ENCODE measurements at regions not wholly inside any gene's neighbourhood (a gene's known extent, or its start where the extent isn't known, plus 50 kb on each side); places are given as distances from the start of the nearest gene placed in this dataset.

GRCh38 chr5:28880936-28881335 lies 1842.5 kb upstream of the CDH9 start:
- TF ChIP-seq EGR1 (IDR thresholded peaks at IDR 0.05), result no peak
- no peak for TF ChIP-seq ZBTB7A (IDR thresholded peaks at IDR 0.05; ENCODE audit: low read depth)
- TF ChIP-seq TEAD4 (IDR thresholded peaks at IDR 0.05), result no peak
- no peak for TF ChIP-seq FOXM1 (IDR thresholded peaks at IDR 0.05; ENCODE audit: borderline replicate concordance, low read depth)
- TF ChIP-seq YY1 (IDR thresholded peaks at IDR 0.05; ENCODE audit: low read depth), result no peak
- TF ChIP-seq REST (IDR thresholded peaks at IDR 0.05; ENCODE audit: low read depth), result no peak
- TF ChIP-seq CEBPB (IDR thresholded peaks at IDR 0.05), result no peak
- no peak for TF ChIP-seq USF1 (IDR thresholded peaks at IDR 0.05)
- TF ChIP-seq MAX (IDR thresholded peaks at IDR 0.05), result no peak
- no peak for TF ChIP-seq EP300 (IDR thresholded peaks at IDR 0.05; ENCODE audit: borderline replicate concordance)
- TF ChIP-seq TAF1 (IDR thresholded peaks at IDR 0.05; ENCODE audit: low read depth), result no peak
- TF ChIP-seq CREB1 (IDR thresholded peaks at IDR 0.05; ENCODE audit: low read depth), result no peak
- TF ChIP-seq RAD21 (IDR thresholded peaks at IDR 0.05; ENCODE audit: low read depth), result no peak
- TF ChIP-seq NFIC (IDR thresholded peaks at IDR 0.05), result no peak
- no peak for TF ChIP-seq TCF12 (IDR thresholded peaks at IDR 0.05; ENCODE audit: low read depth)

GRCh38 chr5:28877050-28877449 lies 1838.7 kb upstream of the CDH9 start:
- TF ChIP-seq MAX (IDR thresholded peaks at IDR 0.05), result no peak
- no peak for TF ChIP-seq TEAD4 (IDR thresholded peaks at IDR 0.05)
- no peak for TF ChIP-seq CEBPB (IDR thresholded peaks at IDR 0.05)
- TF ChIP-seq TAF1 (IDR thresholded peaks at IDR 0.05; ENCODE audit: low read depth), result no peak
- no peak for TF ChIP-seq TCF12 (IDR thresholded peaks at IDR 0.05; ENCODE audit: low read depth)
- TF ChIP-seq FOXM1 (IDR thresholded peaks at IDR 0.05; ENCODE audit: borderline replicate concordance, low read depth), result no peak
- TF ChIP-seq YY1 (IDR thresholded peaks at IDR 0.05; ENCODE audit: low read depth), result no peak
- no peak for TF ChIP-seq EP300 (IDR thresholded peaks at IDR 0.05; ENCODE audit: borderline replicate concordance)
- no peak for TF ChIP-seq CREB1 (IDR thresholded peaks at IDR 0.05; ENCODE audit: low read depth)

GRCh38 chr5:28864006-28864405 lies 1825.6 kb upstream of the CDH9 start:
- no peak for TF ChIP-seq EGR1 (IDR thresholded peaks at IDR 0.05)
- TF ChIP-seq TEAD4 (IDR thresholded peaks at IDR 0.05), result no peak
- no peak for TF ChIP-seq YY1 (IDR thresholded peaks at IDR 0.05; ENCODE audit: low read depth)
- no peak for TF ChIP-seq REST (IDR thresholded peaks at IDR 0.05; ENCODE audit: low read depth)
- TF ChIP-seq ZBTB7A (IDR thresholded peaks at IDR 0.05; ENCODE audit: low read depth), result no peak
- no peak for TF ChIP-seq FOXM1 (IDR thresholded peaks at IDR 0.05; ENCODE audit: borderline replicate concordance, low read depth)
- no peak for TF ChIP-seq TCF12 (IDR thresholded peaks at IDR 0.05; ENCODE audit: low read depth)
- TF ChIP-seq TAF1 (IDR thresholded peaks at IDR 0.05; ENCODE audit: low read depth), result no peak

- TF ChIP-seq EP300 (IDR thresholded peaks at IDR 0.05; ENCODE audit: borderline replicate concordance) (no peak), TCF12 (IDR thresholded peaks at IDR 0.05; ENCODE audit: low read depth) (no peak), CEBPB (IDR thresholded peaks at IDR 0.05) (no peak), EGR1 (IDR thresholded peaks at IDR 0.05) (no peak), USF1 (IDR thresholded peaks at IDR 0.05) (no peak), YY1 (IDR thresholded peaks at IDR 0.05; ENCODE audit: low read depth) (no peak), FOXM1 (IDR thresholded peaks at IDR 0.05; ENCODE audit: borderline replicate concordance, low read depth) (no peak), ZBTB7A (IDR thresholded peaks at IDR 0.05; ENCODE audit: low read depth) (no peak), TAF1 (IDR thresholded peaks at IDR 0.05; ENCODE audit: low read depth) (no peak), RAD21 (IDR thresholded peaks at IDR 0.05; ENCODE audit: low read depth) (no peak), TEAD4 (IDR thresholded peaks at IDR 0.05) (no peak), NFIC (IDR thresholded peaks at IDR 0.05) (no peak), REST (IDR thresholded peaks at IDR 0.05; ENCODE audit: low read depth) (no peak), CREB1 (IDR thresholded peaks at IDR 0.05; ENCODE audit: low read depth) (no peak), MAX (IDR thresholded peaks at IDR 0.05) (no peak)
These were observed 1824.4 kb upstream of the CDH9 start for GRCh38 chr5:28862860-28863196.

Data from Ishikawa (cell line).